Activated CD4-positive, CD25-positive, alpha-beta regulatory T cell treated with anti-CD3 and anti-CD28 coated beads, Interleukin-2, amount 50 U/mL, for 24 hours (primary cell): ENCODE measurements at regions not wholly inside any gene's neighbourhood (a gene's known extent, or its start where the extent isn't known, plus 50 kb on each side); places are given as distances from the start of the nearest gene placed in this dataset.
"Not testable (repeated sequence)": the region's sequence is repeated elsewhere in the genome, so short reads cannot be mapped to it uniquely, and the experiment has no call there.

Experiments
- ATAC-seq, 2 donors: fragments of 150-1000 bp; cut with Tn5 transposase; one replicate each; pipeline ENCODE4 v1.10.0; 2021; ENCODE audit warnings: mild to moderate bottlenecking in 1 of 2, moderate library complexity in 1 of 2

DNA sequence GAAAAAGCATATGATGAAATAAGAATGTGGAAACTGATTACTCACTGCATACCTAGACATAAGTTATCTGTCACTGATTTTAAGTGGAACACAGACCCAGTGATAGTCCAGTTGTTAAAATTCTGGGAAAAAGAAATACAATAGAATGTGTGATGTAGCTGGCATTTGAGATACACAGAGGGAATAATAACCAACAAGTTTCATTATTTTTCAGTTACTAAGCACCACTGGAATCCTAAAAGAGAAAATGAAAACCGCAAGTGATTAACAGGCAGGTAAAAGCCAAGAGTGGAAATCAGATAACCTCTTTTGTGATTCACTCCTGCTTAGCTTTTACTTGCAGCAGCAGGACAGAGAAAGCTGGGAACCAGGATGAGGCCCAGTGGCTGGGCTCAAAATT, 994.0 kb upstream of the SEMA6A start:
- ATAC-seq: no peak

DNA sequence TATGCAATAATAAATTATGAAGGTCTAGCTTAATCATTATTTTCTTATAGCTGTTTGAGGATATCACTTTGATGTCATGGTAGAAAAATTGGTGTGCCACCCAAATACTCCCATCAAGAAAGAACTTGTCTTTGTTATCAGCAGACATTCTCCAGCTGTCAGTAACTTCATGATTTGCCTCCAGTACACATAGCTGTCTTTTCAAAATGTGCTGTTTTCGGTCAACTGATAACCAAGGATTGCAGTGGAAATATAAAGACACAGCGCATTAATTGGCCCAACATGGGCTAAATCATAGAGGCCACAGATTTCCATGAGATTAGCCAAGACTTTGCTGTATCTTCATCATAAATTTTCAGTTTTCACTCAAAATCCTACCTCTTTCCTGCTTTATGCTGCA, 993.5 kb upstream of the SEMA6A start:
- no peak for ATAC-seq

DNA sequence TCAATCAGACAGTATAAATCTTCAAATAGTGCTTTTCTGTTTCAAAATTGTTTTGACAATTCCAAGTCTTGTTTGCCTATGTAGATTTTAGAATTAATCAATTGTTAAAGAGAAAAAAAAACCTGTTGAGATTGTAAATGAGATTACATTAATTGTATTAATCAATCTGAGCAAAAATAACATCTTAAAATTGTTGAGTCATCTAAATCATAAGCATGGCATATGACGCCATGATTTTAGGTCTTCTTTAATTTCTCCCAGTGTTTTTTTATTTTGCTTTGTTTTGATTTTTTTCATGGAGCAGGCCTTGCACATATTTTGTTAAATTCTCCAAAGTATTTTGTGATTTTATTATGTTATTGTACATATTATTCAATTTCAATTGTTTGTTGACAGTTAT, 988.0 kb upstream of the SEMA6A start:
- ATAC-seq: no peak

DNA sequence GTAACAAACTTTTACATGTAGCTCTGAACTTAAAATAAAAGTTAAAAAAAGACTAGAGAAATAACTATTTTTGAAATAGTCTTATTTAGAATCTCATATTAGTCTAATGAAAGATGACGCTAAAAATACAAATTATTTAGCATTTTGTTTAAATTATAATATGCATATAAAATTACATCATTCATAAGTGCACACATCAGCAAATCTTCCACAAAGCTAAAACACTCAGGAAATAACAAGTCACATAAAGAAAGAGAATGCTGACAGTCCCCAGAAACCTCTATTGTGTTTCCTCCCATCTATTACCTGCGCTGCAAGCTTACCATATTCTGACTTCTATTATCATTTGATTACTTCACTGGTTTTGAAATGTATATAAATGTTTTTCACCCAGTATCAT, 986.9 kb upstream of the SEMA6A start:
- ATAC-seq: no peak

DNA sequence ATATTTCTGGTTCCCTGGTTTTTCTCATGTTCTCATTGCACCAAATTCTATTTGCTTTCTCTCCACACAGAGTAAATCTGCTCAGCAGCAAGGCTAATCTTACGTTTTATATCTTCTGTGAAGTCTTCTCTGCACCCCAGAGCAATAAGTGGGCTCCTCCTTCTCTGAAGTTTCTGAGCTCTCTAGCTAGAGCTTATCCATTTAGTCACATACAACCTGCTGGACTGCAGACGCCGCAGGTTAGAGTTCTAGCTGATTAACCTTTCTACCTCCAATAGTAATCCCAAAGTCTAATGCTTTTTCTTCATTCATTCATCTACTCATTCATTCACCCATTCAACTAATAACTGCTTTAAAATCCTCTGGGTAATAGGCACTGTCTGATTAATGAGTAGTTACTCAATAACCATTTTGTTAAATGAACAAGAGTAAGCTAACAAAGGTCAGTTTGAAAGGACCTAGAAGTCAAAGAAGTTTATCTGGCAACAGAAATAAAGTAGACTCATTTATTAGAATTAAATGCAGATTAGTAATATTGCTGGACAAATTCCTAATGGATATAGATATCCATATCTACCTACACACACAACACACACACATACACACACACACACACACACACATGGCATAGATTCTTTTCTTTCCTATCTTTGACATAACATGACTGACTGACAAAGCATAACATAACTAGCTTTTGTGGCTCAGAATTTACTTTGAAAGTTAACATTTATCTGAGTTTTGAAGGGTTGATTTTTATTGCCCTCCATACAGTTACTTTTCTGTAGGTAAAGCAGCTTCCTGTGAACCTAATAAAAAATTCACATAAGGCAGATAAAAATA, 984.6 kb upstream of the SEMA6A start:
- ATAC-seq: no peak

DNA sequence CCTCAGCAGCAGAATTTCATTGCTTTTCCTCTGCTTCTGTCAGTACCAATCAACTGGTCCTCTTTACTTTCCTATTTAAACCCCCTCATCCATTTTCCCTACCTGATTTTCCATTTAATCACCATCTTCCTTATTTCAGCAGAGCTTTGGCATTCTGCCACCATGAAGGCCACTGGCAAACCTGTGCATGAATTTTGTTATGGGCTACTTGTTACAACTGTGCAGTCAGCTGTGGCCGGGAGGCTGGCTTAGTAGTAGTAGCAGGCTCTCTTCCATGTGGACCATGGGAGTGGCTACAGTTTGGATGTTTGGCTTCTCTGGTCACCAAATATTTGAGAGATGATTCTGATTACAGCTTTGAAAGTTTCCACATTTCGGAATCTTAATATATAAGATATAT, 976.6 kb upstream of the SEMA6A start:
- no peak for ATAC-seq

DNA sequence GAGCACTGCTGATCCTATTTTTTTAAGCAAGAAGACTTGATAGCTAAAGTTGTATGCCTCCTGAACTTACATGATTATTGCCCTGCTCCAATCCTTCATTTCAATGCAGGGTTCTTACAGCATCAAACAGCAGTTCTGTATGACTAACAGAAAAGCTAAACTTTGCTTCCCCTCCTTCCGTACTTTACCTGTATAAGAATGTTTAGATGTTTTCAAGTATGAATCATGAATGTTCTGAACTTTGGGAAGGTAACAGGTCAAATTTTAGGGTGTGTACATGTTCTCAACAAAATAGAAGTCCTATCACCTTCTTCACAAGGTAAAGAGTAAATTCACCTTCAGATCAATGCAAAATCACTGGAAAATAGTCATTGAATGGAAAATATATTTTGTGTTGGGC, 972.6 kb upstream of the SEMA6A start:
- ATAC-seq: no peak

DNA sequence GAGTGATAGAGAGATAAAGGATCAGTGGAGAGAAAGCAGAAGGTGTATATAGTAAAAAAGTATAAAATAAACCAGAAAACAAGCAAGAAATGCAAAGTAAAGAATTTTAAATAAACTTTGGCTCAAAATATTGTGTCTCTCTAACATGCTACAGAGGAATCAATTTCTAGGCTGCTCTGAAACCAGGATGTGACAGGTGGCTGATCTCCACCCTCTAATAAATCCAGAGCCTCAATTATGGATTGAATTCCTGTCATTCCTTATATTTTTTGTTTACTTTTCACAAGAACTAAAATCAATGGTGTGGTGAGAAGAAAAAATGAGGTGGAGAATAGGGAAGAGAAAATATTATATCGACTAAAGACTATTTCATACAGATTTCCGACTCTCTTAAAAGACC, 965.1 kb upstream of the SEMA6A start:
- no peak for ATAC-seq

DNA sequence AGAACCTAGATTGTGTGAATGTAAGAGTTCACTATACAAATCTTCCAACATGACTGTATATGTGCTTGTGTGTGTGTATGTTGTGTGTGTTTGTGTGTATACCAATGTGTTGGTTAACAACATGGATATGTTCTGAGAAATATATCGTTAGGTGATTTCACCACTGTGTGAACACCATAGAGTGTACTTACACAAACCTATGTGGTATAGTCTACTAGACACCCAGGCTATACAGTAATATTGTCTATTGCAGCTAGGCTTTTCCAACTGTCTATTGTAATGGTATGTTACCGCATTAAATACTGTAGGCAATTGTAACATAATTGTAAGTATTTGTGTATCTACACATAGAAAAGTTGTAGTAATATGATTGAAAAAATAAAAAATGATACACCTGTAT, 959.2 kb upstream of the SEMA6A start:
- ATAC-seq: no peak

DNA sequence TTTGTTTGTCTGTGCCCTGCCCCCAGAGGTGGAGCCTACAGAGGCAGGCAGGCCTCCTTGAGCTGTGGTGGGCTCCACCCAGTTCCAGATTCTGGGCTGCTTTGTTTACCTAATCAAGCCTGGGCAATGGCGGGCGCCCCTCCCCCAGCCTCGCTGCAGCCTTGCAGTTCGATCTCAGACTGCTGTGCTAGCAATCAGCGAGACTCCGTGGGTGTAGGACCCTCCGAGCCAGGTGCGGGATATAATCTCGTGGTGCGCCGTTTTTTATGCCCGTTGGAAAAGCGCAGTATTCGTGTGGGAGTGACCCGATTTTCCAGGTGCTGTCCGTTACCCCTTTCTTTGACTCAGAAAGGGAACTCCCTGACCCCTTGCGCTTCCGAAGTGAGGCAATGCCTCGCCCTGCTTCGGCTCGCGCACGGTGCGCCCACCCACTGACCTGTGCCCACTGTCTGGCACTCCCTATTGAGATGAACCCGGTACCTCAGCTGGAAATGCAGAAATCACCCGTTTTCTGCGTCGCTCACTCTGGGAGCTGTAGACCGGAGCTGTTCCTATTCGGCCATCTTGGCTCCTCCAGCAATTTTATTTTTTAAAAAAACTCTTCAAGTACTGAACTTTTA, 958.5 kb upstream of the SEMA6A start:
- not testable (repeated sequence) for ATAC-seq

DNA sequence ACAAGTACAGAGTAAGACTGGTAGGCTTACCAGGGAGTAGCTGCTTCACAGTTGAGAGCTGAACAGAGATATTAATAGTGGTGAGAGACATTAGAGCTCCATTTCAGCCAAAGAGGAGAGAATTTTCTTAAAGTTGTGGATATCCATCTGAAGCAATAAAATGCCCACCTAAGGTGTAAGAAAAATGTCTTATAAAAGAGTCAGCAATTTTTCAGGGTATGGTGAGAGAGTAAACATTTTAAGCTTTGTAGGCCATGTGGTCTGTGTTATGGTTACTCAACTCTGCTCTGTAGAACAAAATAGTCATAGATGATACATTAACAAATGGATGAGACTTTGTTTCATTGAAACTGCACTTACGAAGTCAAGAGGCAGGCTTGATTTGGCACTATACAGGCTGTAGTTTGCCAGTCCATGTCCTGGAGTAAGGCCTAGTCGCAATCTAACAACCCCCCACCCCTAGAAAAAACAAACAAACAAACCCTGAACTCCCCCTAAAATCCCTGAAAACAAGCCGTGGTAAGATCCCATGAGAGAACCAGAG, 945.4 kb upstream of the SEMA6A start:
- ATAC-seq: no peak

DNA sequence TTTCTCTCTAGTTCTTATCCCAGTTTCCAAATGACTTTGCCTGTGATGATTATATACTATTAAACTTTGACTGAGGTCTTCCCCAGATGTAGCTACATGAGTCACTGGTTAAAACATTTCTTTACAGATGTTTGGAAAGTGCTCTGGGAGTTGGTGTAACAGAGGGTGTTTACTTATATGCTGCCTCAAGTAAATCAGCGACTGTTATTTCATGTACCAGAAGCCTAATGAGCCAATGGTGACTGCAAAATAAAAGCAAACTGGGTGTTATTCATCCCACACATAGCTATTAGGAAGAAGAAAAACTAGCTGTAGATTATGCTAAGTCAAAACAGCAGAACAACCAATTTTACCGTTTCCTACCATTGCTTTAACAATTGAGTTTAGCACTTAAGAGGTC, 929.7 kb upstream of the SEMA6A start:
- ATAC-seq: no peak

DNA sequence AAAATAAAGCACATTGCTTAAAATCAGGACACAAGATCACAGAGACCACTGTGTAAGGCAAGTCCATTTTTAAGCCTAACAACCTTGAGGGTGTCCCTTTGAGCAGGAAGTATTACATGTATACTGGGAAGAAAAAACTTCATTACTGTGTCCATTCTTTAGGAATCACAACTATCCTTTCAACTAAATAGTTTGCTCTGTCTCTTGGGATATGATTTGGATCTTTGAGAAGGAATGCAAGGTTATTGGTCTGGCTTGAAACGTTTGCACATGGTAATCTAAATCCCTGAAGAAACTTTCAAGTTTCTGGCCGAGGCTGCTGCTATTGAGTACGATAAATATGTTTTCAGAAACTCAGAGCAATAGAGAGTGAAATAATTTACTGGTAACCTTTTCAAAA, 923.0 kb upstream of the SEMA6A start:
- no peak for ATAC-seq

DNA sequence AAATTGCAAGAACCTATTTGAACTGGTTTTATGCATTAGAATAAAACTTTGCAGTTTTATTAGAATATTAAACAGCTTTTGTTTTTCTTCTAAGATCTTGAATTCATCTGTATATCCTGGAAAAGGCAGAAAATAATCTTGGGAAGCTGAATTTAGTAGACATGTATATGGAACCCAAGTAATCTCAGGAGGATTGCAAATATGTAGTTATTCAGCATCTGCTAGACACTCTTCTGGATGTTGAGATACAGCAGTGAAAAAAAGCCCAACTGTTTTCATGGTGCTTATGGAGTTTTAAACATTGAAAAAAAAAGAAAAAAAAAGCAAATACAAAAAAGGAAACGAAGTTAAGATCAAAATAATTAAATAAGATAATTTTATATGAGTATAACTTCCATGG, 922.2 kb upstream of the SEMA6A start:
- ATAC-seq: no peak

DNA sequence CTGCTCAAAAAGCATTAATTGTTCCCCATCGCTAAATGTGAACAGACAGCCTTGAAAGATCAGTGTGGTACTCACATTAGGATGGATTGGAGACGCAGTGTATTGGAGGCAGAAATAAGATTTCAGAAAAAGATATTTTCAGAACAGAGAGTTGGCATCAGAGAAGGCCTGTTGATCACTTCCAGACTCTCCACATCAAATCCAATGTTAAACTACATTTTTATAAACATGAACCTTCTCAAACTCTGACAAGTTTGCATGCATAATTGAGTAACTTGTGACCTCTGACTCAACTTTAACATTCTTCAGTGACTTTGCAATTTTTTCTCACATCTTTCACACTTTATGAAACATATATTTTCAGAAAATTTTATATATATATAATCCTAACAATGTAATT, 919.6 kb upstream of the SEMA6A start:
- ATAC-seq: no peak

DNA sequence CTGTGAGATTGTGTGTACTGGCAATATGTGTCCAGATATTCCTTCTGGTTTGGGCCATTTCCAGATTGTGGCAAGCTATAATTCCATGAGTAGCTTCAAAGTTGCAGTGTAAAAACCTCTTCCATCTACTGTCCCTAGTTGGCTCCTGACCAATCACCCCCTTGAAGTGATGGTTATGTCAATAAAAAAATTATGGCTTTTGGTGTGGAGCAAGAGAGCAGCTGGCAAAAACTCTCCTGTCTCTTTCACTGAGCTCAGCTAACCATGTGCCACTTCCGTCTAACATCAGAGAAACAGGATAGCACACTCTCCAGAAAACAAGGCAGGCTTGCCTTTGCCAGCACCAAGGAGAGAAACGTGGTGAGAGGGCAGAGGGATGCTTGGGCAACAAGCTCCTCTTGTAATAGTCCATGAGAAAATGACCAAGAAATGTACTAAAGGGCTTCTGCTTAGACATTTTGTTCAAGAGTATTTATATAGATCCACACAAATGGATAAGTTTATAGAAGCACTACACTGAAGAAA, 914.4 kb upstream of the SEMA6A start:
- ATAC-seq: no peak

DNA sequence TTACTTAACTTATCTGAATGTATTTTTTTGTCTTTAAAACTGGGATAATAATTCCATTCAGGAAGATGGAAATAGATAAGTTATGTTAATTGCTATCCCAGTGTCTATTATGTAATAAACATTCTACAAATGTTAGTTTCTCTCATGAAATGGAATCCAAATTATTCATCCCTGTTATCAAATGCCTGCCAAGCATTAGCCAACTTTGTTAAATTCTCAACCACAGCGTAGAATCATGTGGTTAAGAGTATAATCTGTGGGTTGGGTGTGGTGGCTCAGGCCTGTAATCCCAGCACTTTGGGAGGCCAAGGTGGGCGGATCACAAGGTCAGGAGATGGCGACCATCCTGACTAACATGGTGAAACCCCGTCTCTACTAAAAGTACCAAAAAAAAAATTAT, 912.9 kb upstream of the SEMA6A start:
- no peak for ATAC-seq

DNA sequence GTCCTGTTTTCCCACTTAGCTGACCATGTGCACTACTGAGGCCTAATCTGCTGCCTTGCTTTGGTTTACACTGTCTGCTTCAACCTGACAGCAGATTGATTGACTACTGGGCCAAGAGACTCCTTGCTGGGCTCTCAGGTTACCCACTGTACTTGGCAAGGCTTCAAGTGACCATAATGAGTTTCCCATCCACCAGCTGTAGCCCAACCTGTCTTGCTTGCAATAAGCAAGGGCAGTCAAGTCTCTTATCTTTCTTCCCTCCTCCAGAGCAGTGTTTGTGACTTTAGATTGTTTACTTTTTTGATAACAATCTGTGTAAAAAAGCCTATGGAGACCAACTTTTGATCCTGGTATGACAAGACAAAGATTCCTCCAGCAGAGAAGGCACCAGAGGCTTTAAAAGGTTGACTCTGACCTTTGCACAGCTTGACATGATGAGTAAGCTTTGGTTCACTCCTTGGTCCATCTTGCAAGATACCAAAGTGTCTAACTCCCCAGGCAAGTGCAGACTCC, 912.3 kb upstream of the SEMA6A start:
- no peak for ATAC-seq

DNA sequence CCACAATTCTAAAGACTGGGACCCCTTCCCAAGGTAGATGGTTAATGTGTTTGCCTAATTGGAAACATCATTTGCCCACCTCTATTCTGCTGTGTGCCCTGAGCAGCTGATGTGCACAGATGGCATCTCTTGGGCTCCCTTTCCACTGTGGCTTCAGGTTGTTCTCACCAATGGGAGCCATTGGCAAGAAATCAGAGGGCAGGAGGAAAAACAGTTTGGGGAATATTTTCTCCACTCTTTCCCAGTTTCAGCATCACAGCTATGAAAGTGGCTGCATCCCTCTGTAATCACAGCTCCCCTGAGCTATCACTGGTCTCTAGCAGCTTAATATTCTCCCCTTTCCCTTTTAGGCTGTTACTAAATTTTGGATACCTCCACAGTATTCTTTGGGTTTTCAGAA, 911.6 kb upstream of the SEMA6A start:
- no peak for ATAC-seq

DNA sequence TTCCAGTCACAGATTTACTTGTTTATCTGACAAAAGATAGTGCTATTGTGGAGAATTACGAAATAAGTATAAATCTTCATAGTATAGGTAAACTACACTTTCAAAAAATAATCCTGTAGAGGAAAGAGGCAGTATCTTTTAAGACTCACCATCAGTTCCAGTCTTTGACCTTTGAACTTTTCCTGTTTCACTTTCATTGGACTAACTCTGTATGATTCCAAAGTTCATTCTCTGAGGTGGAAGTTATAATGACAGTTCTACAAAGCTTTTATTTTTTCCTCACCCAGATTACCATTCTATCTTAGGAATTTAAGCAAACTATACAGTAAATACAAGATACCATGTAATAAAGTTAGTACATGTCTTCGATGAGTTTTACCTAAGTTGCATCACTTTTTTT, 901.3 kb upstream of the SEMA6A start:
- ATAC-seq: no peak

DNA sequence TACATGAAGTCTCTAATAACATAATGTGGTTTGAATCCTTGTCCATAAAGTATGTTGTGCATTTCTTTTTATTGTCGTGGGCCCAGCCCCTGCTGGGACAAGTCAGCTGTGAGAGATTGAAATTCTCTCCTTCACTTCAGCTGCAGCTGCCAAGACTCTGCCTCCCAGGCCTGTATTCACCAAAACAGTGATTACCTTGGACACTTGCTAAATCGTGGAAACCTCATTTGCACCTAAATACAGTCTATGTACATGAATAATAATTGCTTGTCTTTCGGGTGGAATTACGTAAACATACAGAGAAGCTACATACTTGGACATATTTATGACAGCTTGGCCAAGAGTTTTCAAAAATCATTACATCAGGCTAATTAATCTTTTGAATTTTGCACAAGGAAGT, 898.5 kb upstream of the SEMA6A start:
- no peak for ATAC-seq

DNA sequence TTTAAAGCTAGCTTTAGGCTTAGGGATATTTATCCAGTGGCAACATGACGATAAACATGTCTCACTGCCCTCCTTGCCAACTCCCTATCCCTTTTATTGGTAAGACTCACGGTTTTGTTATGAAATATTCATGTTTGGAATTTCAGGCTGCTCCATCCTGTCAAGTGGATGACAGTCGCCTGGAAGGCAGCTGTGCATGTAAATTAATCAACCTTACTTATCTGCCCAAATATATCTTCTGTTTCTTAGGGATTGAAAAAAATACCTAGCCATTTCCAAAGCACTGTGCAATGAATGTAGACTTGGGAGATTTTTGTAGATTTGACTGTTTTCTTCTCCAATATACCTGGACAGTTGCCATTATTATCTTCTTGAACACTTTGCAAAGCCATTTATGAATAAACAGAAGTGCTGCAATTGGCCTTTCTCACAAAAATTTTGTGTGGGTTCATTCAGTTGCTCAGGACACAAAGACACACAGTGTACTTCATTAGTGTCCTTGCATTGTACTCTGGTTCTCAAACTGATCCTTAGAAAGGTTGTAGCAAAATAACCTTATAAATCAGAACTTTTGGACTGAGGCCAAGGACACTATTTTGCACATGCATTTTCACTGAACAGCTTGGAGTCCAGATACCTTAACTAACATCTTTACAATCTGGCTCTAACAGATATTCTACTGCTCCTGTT, 889.4 kb upstream of the SEMA6A start:
- ATAC-seq: no peak

DNA sequence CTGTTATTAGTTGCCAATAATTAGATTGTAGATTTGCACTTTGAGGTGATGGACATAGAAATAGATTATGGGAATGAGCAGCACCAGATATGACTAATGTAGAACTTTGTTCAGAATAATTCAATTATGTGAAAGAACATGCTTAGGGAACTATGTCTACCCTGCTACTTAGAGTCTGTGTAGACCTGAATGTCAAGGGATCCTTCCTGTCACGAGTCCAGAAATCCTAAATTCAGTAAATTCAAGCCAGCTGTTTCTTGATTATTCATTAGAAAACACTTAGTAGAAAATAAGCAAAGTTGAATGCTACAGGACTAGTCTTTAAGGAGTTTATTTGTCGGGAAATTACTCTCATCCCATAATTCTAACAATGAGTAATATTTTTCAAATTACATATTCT, 887.3 kb upstream of the SEMA6A start:
- ATAC-seq: no peak
